GM12878 (cell line): ENCODE measurements at regions not wholly inside any gene's neighbourhood (a gene's known extent, or its start where the extent isn't known, plus 50 kb on each side); places are given as distances from the start of the nearest gene placed in this dataset.

ENCODE experiments used
- ATAC-seq: fragments of 200-7000 bp; cut with Tn5 transposase; 3 replicates; pipeline ENCODE4 v1.9.1; 2020; ENCODE audit warnings: mild to moderate bottlenecking, moderate library complexity
- BruUV-seq: library from RNA; stranded (reverse); fragments of 400-500 nt; replicated peaks from 2 replicates; lab custom pipeline; 2021; lab: Mats Ljungman, UMichigan
- CTCF ChIA-PET: fragments of 300-600 bp; sonication (Branson Sonifier 250); formaldehyde crosslinking; extraction: SDS; loops from one replicate; lab custom pipeline; 2021; ENCODE audit warnings: inconsistent platforms; lab: Yijun Ruan, JAX
- POLR2A ChIA-PET: fragments of 350-600 bp; formaldehyde crosslinking; extraction: SDS; loops from one replicate; lab custom pipeline; 2021; ENCODE audit warnings: inconsistent platforms; lab: Charles Lee
- RAD21 ChIA-PET: fragments of 300-600 bp; sonication (Branson Sonifier 250); formaldehyde crosslinking; loops from one replicate; lab custom pipeline; 2023; ENCODE audit warnings: antibody characterized with exemption; ENCODE audit not compliant: unreplicated experiment; lab: Charles Lee
- SMC1A ChIA-PET: fragments of 300-600 bp; sonication (Branson Sonifier 250); formaldehyde crosslinking; loops from one replicate; lab custom pipeline; 2023; ENCODE audit not compliant: unreplicated experiment, uncharacterized antibody; lab: Charles Lee
- DNase-seq: peaks from one replicate; pipeline ENCODE4 v3.0.0-alpha.2; 2011; ENCODE audit warnings: low read depth, low spot score
- FAIRE-seq: peaks from 3 replicates; lab custom pipeline; 2011; peaks lifted over from hg19 to GRCh38; lab: Jason Lieb, UNC
- H2AFZ ChIP-seq: 2 replicates; pipeline ENCODE4 v1.6.0; 2011; ENCODE audit warnings: low read depth, low read length, control low read depth; ENCODE audit not compliant: control insufficient read depth
- H3K27ac ChIP-seq: 2 replicates; pipeline ENCODE4 v1.5.1; 2011; ENCODE audit warnings: control low read depth; ENCODE audit not compliant: control insufficient read depth, insufficient read depth
- H3K27me3 ChIP-seq, 2 experiments: replicated peaks in 1 of 2; 2 replicates each; pipeline versions ENCODE4 v1.6.0 to v1.6.1; 2011; ENCODE audit warnings: low read length in 1 of 2; ENCODE audit not compliant: control insufficient read depth in 2 of 2, insufficient read depth in 2 of 2
- H3K36me3 ChIP-seq, 2 experiments: 2 replicates each; pipeline ENCODE4 v1.5.1; 2011; ENCODE audit warnings: low read length in 1 of 2; ENCODE audit not compliant: control insufficient read depth in 2 of 2, insufficient read depth in 2 of 2
- H3K4me1 ChIP-seq: 2 replicates; pipeline ENCODE4 v1.6.1; 2011; ENCODE audit warnings: mild to moderate bottlenecking, low read length, moderate library complexity, mixed read lengths; ENCODE audit not compliant: control insufficient read depth, insufficient read depth
- H3K4me2 ChIP-seq: 2 replicates; pipeline ENCODE4 v1.6.0; 2011; ENCODE audit warnings: control low read depth; ENCODE audit not compliant: control insufficient read depth, insufficient read depth
- H3K4me3 ChIP-seq: fragments of 200-600 bp; sonication (generic); 2 replicates; pipeline ENCODE4 v1.5.1; 2016
- H3K79me2 ChIP-seq: 2 replicates; pipeline ENCODE4 v1.6.0; 2011; ENCODE audit warnings: low read length; ENCODE audit not compliant: control insufficient read depth, insufficient read depth
- H3K9ac ChIP-seq: 2 replicates; pipeline ENCODE4 v1.8.0; 2011; ENCODE audit warnings: low read length, control low read depth, mixed read lengths; ENCODE audit not compliant: control insufficient read depth, insufficient read depth
- H3K9me3 ChIP-seq: replicated peaks from 3 replicates; pipeline ENCODE4 v1.5.1; 2011; ENCODE audit warnings: mild to moderate bottlenecking, low read length; ENCODE audit not compliant: control insufficient read depth, insufficient read depth
- H4K20me1 ChIP-seq: 2 replicates; pipeline ENCODE4 v1.6.0; 2011; ENCODE audit not compliant: control insufficient read depth, insufficient read depth
- CBFB ChIP-seq: IDR thresholded peaks from 2 replicates; pipeline ENCODE4 v1.6.1; 2016; ENCODE audit warnings: antibody characterized with exemption, low read depth
- CBX5 ChIP-seq: sonication (generic); IDR thresholded peaks from 2 replicates; pipeline ENCODE4 v1.6.1; 2016; ENCODE audit warnings: low read depth, moderate library complexity, mild to moderate bottlenecking, inconsistent platforms
- JUND ChIP-seq: IDR thresholded peaks from 2 replicates; pipeline ENCODE4 v1.6.1; 2012; ENCODE audit warnings: low read depth, mild to moderate bottlenecking, low read length, improper control_type of control experiment, moderate library complexity
- PAX5 ChIP-seq: IDR thresholded peaks from 2 replicates; pipeline ENCODE4 v1.6.1; 2011; ENCODE audit warnings: low read depth, low read length, borderline replicate concordance
- RCOR1 ChIP-seq: conservative IDR thresholded peaks from 2 replicates; pipeline ENCODE4 v1.6.1; 2012; ENCODE audit warnings: low read depth, low read length, improper control_type of control experiment
- RELB ChIP-seq: fragments of 450-650 bp; IDR thresholded peaks from 2 replicates; pipeline ENCODE4 v1.6.1; 2017; ENCODE audit warnings: low read depth, mild to moderate bottlenecking, moderate library complexity
- SMAD1 ChIP-seq: fragments of 450-650 bp; IDR thresholded peaks from 2 replicates; pipeline ENCODE4 v1.6.1; 2018; ENCODE audit warnings: mild to moderate bottlenecking, low read depth; ENCODE audit not compliant: partially characterized antibody
- SMAD5 ChIP-seq: IDR thresholded peaks from 2 replicates; pipeline ENCODE4 v1.6.1; 2016; ENCODE audit warnings: antibody characterized with exemption, low read depth
- SMC3 ChIP-seq: IDR thresholded peaks from 2 replicates; pipeline ENCODE4 v1.6.1; 2011; ENCODE audit warnings: low read length, improper control_type of control experiment, borderline replicate concordance
- SRF ChIP-seq, 2 experiments: IDR thresholded peaks; 2 replicates each; pipeline ENCODE4 v1.6.1; 2011; ENCODE audit warnings: low read depth in 2 of 2, low read length in 2 of 2, mild to moderate bottlenecking in 1 of 2, moderate library complexity in 1 of 2
- ZBED1 ChIP-seq: IDR thresholded peaks from 2 replicates; pipeline ENCODE4 v1.6.1; 2016; ENCODE audit warnings: borderline replicate concordance
- ZNF217 ChIP-seq: fragments of 450-650 bp; IDR thresholded peaks from 2 replicates; pipeline ENCODE4 v1.6.1; 2017; ENCODE audit warnings: antibody characterized with exemption, mild to moderate bottlenecking
- ZNF274 ChIP-seq: IDR thresholded peaks from one replicate; pipeline ENCODE4 v1.8.0; 2011; ENCODE audit not compliant: insufficient read length, insufficient read depth
- WGBS: methylation state at CpG from one replicate; pipeline ENCODE4 v1.1.6; 2016; ENCODE audit warnings: low lambda C conversion rate; ENCODE audit not compliant: insufficient replicate concordance, insufficient coverage; ENCODE audit errors: missing lambda C conversion rate; 5-methylcytosine and 5-hydroxymethylcytosine counted together
- in situ Hi-C: fragments of 300-500 bp; cut with MboI; formaldehyde crosslinking; loops from 9 replicates; pipeline ENCODE4 v1.14.3; 2018; ENCODE audit warnings: mixed read lengths
- intact Hi-C: fragments of 100-400 bp; cut with micrococcal nuclease; formaldehyde crosslinking; loops from one replicate; pipeline ENCODE4 v1.14.2; 2022; ENCODE audit not compliant: unreplicated experiment

- ATAC-seq (no peak), DNase-seq (no peak), FAIRE-seq (no peak)
- ChIA-PET POLR2A (no interaction called here), CTCF (no interaction called here), SMC1A (no interaction called here), RAD21 (no interaction called here)
- no peaks in the 10 kb centered on the region for H3K4me1 ChIP-seq
- intact Hi-C loops, result no loop called here
- in situ Hi-C loops, result no loop called here
- H3K27me3 ChIP-seq, result 0 out of 4 replicates have a peak, but pooled peaks cover 0 to 3% of the 10 kb centered on the region in 2 experiments
- H2AFZ ChIP-seq, result no peak overlapping the region
- 15% methylated on average over 6 of the region's 6 CpGs for WGBS
- H3K27ac ChIP-seq, result no peak overlapping the region
- H3K4me2 ChIP-seq, result no peak overlapping the region
- TF ChIP-seq JUND, result no peak
- no peak for TF ChIP-seq PAX5
- no peak for TF ChIP-seq SMAD1
- no peak for TF ChIP-seq SMAD5
- TF ChIP-seq ZBED1, result no peak
- TF ChIP-seq SRF (IDR thresholded peaks at IDR 0.05; ENCODE audit: low read depth in 2 of 2, low read length in 2 of 2), result no peak
- TF ChIP-seq CBFB, result no peak
- no peak for TF ChIP-seq RCOR1
- TF ChIP-seq RELB, result no peak
- TF ChIP-seq SMC3, result no peak
- no peak for TF ChIP-seq ZNF274
- TF ChIP-seq ZNF217, result no peak
- TF ChIP-seq CBX5, result no peak
- no TSS peak for BruUV-seq
- H3K79me2 ChIP-seq, result no peaks in the 10 kb centered on the region
- H3K36me3 ChIP-seq, result no peaks in the 10 kb centered on the region
- H3K9ac ChIP-seq, result no peak overlapping the region
- no peaks in the 10 kb centered on the region for H4K20me1 ChIP-seq
- H3K4me3 ChIP-seq, result no peak overlapping the region
- no peaks in the 10 kb centered on the region for H3K9me3 ChIP-seq
Observed at GRCh38 chr17:73770849-73771229, 126.6 kb upstream of the SDK2 start.
